ENCODE measurements at regions not wholly inside any gene's neighbourhood (a gene's known extent, or its start where the extent isn't known, plus 50 kb on each side); places are given as distances from the start of the nearest gene placed in this dataset.

DNA sequence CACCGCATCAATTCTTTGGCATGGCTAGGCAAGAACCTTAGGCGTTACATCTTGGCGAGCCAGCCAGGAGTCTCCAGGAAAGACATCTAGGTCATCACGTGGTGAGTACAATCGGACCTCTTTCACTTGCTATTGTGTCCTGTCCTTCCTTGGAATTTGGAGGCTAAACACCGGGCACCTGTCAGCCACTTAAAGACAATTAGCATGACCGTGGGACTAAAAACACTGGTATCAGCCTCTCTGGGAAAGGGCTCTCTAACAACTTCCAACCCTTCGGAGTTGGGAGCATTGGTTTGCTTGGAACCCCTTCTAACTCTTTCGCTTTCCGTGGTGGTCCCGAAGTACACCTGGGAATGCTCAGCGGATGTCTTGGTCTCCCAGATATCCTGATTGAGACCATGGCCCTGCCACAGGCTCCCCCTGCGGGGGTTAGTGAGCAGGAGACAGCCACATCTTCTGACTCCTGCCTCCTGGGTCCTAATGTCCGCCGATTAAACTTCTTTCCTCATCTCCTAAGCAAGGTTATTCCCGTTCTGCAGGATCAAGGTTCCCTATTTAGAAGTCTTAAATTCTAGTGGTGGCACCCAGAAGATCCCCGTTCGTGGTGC is 971.7 kb downstream of the FSCB start:
- peak overlapping the region; percentile 43 for H3K4me2 ChIP-seq
- H2AFZ ChIP-seq (ENCODE audit: low read depth) = 0 out of 2 replicates have a peak overlapping the region, but pooled peaks have one; percentile 41
- 34% methylated on average over 9 of the region's 18 CpGs for WGBS (ENCODE audit: low lambda C conversion rate)
- TF ChIP-seq, protein P1, sequence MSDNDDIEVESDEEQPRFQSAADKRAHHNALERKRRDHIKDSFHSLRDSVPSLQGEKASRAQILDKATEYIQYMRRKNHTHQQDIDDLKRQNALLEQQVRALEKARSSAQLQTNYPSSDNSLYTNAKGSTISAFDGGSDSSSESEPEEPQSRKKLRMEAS (IDR thresholded peaks at IDR 0.05; ENCODE audit: low read depth) = no peak
- TF ChIP-seq RAD21 (IDR thresholded peaks at IDR 0.05; ENCODE audit: low read length) (no peak), PBX3 (IDR thresholded peaks at IDR 0.05) (no peak), FOXM1 (IDR thresholded peaks at IDR 0.05; ENCODE audit: low read depth) (no peak), RFX5 (IDR thresholded peaks at IDR 0.05; ENCODE audit: low read length) (no peak)
- H3K27ac ChIP-seq (ENCODE audit: low read depth in 2 of 2, low read length in 1 of 2) = no peak overlapping the region
- no peaks in the 10 kb centered on the region for H3K36me3 ChIP-seq (replicated peaks in 1 of 2; ENCODE audit: control insufficient read depth in 1 of 2, insufficient read depth in 2 of 2, low read length in 1 of 2)
- H3K9ac ChIP-seq = no peak overlapping the region
- ChIA-PET CTCF (no interaction called here), POLR2A (no interaction called here)
- H4K20me1 ChIP-seq (ENCODE audit: insufficient read depth) = no peaks in the 10 kb centered on the region
- H3K9me3 ChIP-seq = no peaks in the 10 kb centered on the region
- no peaks in the 10 kb centered on the region for H3K79me2 ChIP-seq (ENCODE audit: insufficient read depth)
- no peaks in the 10 kb centered on the region for H3K9me2 ChIP-seq
- H3K27me3 ChIP-seq (ENCODE audit: insufficient read depth) = no peaks in the 10 kb centered on the region
- H3K4me1 ChIP-seq (ENCODE audit: control insufficient read depth in 1 of 2, insufficient read depth in 2 of 2, low read depth in 1 of 2, low read length in 1 of 2) = no peaks in the 10 kb centered on the region
- peak overlapping the region; percentile 19 to 39; a peak in 2 of 4 replicates for H3K4me3 ChIP-seq (ENCODE audit: low read depth in 2 of 2, low read length in 1 of 2)
- no peak for DNase-seq
- no peaks in the 10 kb centered on the region for H3F3A ChIP-seq (replicated peaks; ENCODE audit: insufficient read depth)

GRCh38 chr14:43532825-43533416 is 974.2 kb downstream of the FSCB start:
- Histone ChIP-seq H3K9me2 (no peaks in the 10 kb centered on the region), H3K27me3 (ENCODE audit: insufficient read depth) (no peaks in the 10 kb centered on the region), H3K9ac (no peak overlapping the region), H3K79me2 (ENCODE audit: insufficient read depth) (no peaks in the 10 kb centered on the region), H2AFZ (ENCODE audit: low read depth) (no peak overlapping the region), H3K9me3 (no peaks in the 10 kb centered on the region), H3K27ac (ENCODE audit: low read depth in 2 of 2, low read length in 1 of 2) (no peak overlapping the region), H3K36me3 (replicated peaks in 1 of 2; ENCODE audit: control insufficient read depth in 1 of 2, insufficient read depth in 2 of 2, low read length in 1 of 2) (no peaks in the 10 kb centered on the region), H3K4me3 (ENCODE audit: low read depth in 2 of 2, low read length in 1 of 2) (no peak overlapping the region), H4K20me1 (ENCODE audit: insufficient read depth) (no peaks in the 10 kb centered on the region), H3K4me1 (ENCODE audit: control insufficient read depth in 1 of 2, insufficient read depth in 2 of 2, low read depth in 1 of 2, low read length in 1 of 2) (no peaks in the 10 kb centered on the region), H3F3A (replicated peaks; ENCODE audit: insufficient read depth) (no peaks in the 10 kb centered on the region), H3K4me2 (no peak overlapping the region)
- ChIA-PET POLR2A (no interaction called here), CTCF (no interaction called here)
- TF ChIP-seq POLR2AphosphoS5 (IDR thresholded peaks at IDR 0.05; ENCODE audit: low read depth, low read length) (no peak), NFIC (IDR thresholded peaks at IDR 0.05; ENCODE audit: borderline replicate concordance) (no peak), EZH2phosphoT487 (IDR thresholded peaks at IDR 0.05; ENCODE audit: borderline replicate concordance, low read depth) (no peak), JUND (IDR thresholded peaks at IDR 0.05) (no peak), NRF1 (IDR thresholded peaks at IDR 0.05; ENCODE audit: low read depth, low read length) (no peak), FOSL2 (IDR thresholded peaks at IDR 0.05; ENCODE audit: borderline replicate concordance, low read depth) (no peak), USF2 (IDR thresholded peaks at IDR 0.05; ENCODE audit: borderline replicate concordance, low read depth, low read length) (no peak), SIN3A (IDR thresholded peaks at IDR 0.05; ENCODE audit: borderline replicate concordance, low read depth, low read length) (no peak), TAF1 (IDR thresholded peaks at IDR 0.05; ENCODE audit: borderline replicate concordance, low read depth, low read length) (no peak), MXI1 (IDR thresholded peaks at IDR 0.05; ENCODE audit: low read depth, low read length) (no peak), YY1 (IDR thresholded peaks at IDR 0.05; ENCODE audit: low read depth) (no peak), CTCF (IDR thresholded peaks at IDR 0.05) (no peak), RFX5 (IDR thresholded peaks at IDR 0.05; ENCODE audit: low read length) (no peak), EP300 (IDR thresholded peaks at IDR 0.05; ENCODE audit: borderline replicate concordance in 1 of 2, low read depth in 1 of 2, low read length in 1 of 2) (no peak), FOXM1 (IDR thresholded peaks at IDR 0.05; ENCODE audit: low read depth) (no peak), ELF1 (IDR thresholded peaks at IDR 0.05) (no peak), MEF2A (IDR thresholded peaks at IDR 0.05; ENCODE audit: borderline replicate concordance, low read depth) (no peak)
- TF ChIP-seq, protein P1 (IDR thresholded peaks at IDR 0.05; ENCODE audit: low read depth) = no peak
- TF ChIP-seq, protein P2, sequence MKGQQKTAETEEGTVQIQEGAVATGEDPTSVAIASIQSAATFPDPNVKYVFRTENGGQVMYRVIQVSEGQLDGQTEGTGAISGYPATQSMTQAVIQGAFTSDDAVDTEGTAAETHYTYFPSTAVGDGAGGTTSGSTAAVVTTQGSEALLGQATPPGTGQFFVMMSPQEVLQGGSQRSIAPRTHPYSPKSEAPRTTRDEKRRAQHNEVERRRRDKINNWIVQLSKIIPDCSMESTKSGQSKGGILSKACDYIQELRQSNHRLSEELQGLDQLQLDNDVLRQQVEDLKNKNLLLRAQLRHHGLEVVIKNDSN (IDR thresholded peaks at IDR 0.05; ENCODE audit: borderline replicate concordance, low read depth) = no peak
- WGBS (ENCODE audit: low lambda C conversion rate) = 90% methylated on average over 2 of the region's 40 CpGs
- no peak for DNase-seq

Data from SK-N-SH (cell line).